IPS-18a (cell line): ENCODE measurements at regions not wholly inside any gene's neighbourhood (a gene's known extent, or its start where the extent isn't known, plus 50 kb on each side); places are given as distances from the start of the nearest gene placed in this dataset.

Source experiments
- H3K27ac ChIP-seq: one replicate; pipeline ENCODE4 v1.5.1; 2013; ENCODE audit warnings: low read length
- H3K27me3 ChIP-seq: one replicate; pipeline ENCODE4 v1.6.1; 2013; ENCODE audit warnings: mild to moderate bottlenecking, low read length; ENCODE audit not compliant: control insufficient read depth, insufficient read depth
- H3K36me3 ChIP-seq: one replicate; pipeline ENCODE4 v1.6.1; 2013; ENCODE audit warnings: low read depth, low read length; ENCODE audit not compliant: control insufficient read depth
- H3K4me1 ChIP-seq: one replicate; pipeline ENCODE4 v1.6.1; 2013; ENCODE audit warnings: low read depth, low read length; ENCODE audit not compliant: control insufficient read depth
- H3K4me3 ChIP-seq: one replicate; pipeline ENCODE4 v1.5.1; 2013; ENCODE audit warnings: low read length
- H3K9ac ChIP-seq: one replicate; pipeline ENCODE4 v1.6.1; 2013; ENCODE audit warnings: mild to moderate bottlenecking, low read length, moderate library complexity
- H3K9me3 ChIP-seq: one replicate; pipeline ENCODE4 v1.6.1; 2013; ENCODE audit warnings: low read depth, low read length; ENCODE audit not compliant: control insufficient read depth

DNA sequence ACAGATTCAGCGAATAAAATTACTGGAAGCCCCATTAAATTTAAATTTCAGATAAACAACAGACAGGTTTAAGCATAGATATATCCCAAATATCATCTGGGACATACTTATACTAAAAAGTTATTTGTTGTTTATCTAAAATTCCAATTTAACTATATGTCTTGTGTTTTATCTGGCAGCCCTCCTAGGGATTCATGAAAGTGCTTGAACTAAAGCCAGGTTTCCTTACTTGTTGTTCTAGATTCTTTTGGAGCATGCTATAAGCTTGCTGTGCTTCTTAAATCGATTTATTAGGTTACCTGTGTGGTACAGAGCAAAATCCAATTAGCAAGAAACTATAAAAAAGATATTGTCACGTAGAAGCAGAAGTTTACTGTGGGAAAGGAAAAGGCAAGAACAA lies 202.5 kb upstream of the GMDS start:
- Histone ChIP-seq H3K9ac (no peak overlapping the region), H3K4me3 (no peak overlapping the region), H3K27me3 (peaks cover 25% of the 10 kb centered on the region), H3K36me3 (no peaks in the 10 kb centered on the region), H3K27ac (no peak overlapping the region), H3K9me3 (no peaks in the 10 kb centered on the region), H3K4me1 (no peaks in the 10 kb centered on the region)

DNA sequence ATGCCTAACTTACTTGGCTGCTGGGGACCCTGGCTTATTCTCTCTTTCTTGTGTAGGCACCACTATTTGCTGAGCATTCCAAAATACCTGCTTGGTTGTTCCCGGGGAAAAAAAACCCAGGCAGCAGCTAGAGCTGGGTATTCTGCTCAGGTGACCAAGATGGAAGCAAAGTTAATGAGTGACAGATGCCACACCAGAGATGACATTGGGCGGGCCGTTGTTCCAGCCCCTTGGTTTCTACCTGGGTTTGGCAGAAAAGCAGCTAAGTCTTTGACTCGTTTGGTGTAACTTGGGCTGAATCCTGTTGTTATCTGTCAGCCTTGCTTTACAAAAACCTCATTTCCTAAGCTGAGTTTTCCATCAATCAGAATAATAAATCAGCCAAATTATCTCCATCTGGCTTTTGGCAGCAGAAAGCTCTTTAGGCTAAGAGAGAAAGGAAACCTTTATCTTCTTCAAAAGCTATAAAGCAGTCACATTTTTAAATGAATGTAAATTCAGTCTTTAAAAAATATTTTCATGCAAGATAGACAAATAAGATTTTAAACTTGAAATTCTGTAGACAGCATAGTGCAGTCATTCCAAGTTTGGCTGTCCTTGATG lies 202.0 kb upstream of the GMDS start:
- H3K27me3 ChIP-seq: peaks cover 25% of the 10 kb centered on the region
- H3K27ac ChIP-seq: no peak overlapping the region
- no peaks in the 10 kb centered on the region for H3K9me3 ChIP-seq
- H3K36me3 ChIP-seq: no peaks in the 10 kb centered on the region
- no peak overlapping the region for H3K9ac ChIP-seq
- no peak overlapping the region for H3K4me3 ChIP-seq
- no peaks in the 10 kb centered on the region for H3K4me1 ChIP-seq

DNA sequence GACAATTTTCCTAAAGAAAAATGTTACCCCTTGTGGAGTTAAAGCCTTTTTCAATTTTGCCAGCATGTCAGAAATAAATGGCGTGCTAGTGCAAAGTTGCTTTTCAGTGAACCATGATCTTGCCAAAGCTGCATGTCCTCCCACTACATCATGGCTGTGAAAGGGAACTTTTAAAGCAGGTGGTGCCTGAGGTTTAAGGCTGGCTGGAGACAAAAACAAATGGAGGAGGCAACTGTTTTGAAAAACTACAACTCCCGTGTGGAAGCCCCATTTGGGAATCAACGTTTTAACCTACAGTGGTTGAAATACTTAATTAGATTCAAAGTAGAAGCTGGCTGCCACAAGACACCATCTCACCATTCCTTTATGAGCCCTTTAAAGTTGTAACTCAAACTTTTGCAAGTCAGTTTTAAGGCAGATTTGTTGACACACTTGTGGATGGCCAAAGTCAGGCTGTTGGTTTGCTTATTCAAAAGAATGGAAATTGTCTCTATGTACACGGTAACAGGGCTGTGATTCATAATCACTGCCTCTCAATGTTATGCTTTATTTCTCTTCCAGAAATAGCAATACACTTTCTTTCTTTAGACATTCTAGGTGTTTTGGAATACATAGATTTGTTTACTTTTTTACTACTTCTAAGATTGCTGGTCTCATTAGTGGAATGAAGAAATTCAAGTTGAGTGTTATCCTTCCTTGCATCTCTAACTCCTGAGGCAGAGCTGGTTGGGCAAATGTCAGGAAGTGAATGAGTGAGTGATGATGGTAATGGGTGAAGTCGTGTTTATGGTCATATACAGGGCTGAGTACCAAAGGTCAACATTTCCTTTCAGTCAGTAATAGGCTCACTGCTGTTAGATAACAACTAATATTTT lies 196.4 kb upstream of the GMDS start:
- Histone ChIP-seq H3K4me3 (no peak overlapping the region), H3K27ac (no peak overlapping the region), H3K9ac (no peak overlapping the region), H3K9me3 (no peaks in the 10 kb centered on the region), H3K4me1 (no peaks in the 10 kb centered on the region), H3K27me3 (no peaks in the 10 kb centered on the region), H3K36me3 (no peaks in the 10 kb centered on the region)

DNA sequence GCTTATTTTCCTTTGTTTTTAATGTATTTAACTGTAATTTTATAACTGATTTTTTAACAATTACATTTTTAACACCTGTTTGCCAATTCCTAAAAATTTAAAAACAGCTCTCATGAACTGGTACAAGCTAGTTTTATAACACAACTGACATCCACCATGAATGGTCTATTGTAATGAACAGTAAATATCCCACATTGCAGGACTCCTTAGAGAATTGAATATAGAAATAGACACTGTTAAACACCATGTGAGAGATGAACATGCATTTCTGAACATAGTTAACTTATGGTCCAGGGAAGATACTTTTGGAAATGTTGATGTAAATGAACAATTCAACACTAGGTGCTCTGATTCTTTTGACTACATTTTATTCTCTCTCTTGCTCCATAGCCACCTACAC lies 195.1 kb upstream of the GMDS start:
- H3K36me3 ChIP-seq: no peaks in the 10 kb centered on the region

DNA sequence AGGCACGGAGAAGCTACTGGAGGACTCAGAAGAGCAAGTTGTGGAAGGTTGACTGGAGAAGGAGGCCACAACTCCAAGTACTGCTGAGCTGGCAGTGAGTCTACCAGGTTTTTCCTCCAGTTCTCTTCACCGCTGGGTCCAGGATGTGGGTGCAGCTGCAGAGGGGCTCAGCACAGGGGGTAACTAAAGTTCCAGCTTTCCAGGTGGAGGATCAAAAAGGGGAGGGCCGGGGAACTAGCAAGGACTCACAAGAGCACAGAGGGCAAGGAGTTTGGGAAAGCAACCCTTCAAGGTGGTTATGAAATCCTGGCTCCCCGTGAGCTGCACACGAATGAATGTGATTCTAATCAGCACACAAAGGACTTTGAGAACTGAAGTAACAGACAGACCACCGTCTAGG lies 194.2 kb upstream of the GMDS start:
- H3K9ac ChIP-seq: no peak overlapping the region
- no peak overlapping the region for H3K4me3 ChIP-seq
- H3K9me3 ChIP-seq: no peaks in the 10 kb centered on the region
- H3K27ac ChIP-seq: no peak overlapping the region
- no peaks in the 10 kb centered on the region for H3K27me3 ChIP-seq
- H3K4me1 ChIP-seq: no peaks in the 10 kb centered on the region
- H3K36me3 ChIP-seq: no peaks in the 10 kb centered on the region

More for the DNA sequence above, 195.1 kb upstream of the GMDS start:
- no peaks in the 10 kb centered on the region for H3K9me3 ChIP-seq
- H3K4me1 ChIP-seq: no peaks in the 10 kb centered on the region
- H3K27ac ChIP-seq: no peak overlapping the region
- H3K9ac ChIP-seq: no peak overlapping the region
- H3K27me3 ChIP-seq: no peaks in the 10 kb centered on the region
- H3K4me3 ChIP-seq: no peak overlapping the region

DNA sequence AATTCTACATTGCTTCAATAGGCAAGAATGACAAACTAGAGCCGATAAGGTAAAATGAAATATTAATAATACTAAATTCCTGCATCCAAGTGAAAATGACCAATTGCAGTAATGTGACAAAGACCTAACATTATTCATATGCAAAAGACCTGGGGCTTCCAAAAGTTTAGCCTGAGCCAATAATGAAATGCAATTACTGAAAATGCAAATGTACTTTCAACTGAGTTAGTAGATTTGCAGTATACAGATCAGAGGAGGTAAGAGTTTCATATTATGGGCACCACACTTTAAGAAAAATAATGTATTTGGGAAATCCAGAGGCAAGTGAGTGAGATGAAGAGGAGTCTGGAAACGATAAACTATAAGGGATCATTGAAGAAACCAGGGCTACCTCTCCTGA lies 193.7 kb upstream of the GMDS start:
- Histone ChIP-seq H3K36me3 (no peaks in the 10 kb centered on the region), H3K4me3 (no peak overlapping the region), H3K27me3 (no peaks in the 10 kb centered on the region), H3K27ac (no peak overlapping the region), H3K4me1 (no peaks in the 10 kb centered on the region), H3K9me3 (no peaks in the 10 kb centered on the region), H3K9ac (no peak overlapping the region)

DNA sequence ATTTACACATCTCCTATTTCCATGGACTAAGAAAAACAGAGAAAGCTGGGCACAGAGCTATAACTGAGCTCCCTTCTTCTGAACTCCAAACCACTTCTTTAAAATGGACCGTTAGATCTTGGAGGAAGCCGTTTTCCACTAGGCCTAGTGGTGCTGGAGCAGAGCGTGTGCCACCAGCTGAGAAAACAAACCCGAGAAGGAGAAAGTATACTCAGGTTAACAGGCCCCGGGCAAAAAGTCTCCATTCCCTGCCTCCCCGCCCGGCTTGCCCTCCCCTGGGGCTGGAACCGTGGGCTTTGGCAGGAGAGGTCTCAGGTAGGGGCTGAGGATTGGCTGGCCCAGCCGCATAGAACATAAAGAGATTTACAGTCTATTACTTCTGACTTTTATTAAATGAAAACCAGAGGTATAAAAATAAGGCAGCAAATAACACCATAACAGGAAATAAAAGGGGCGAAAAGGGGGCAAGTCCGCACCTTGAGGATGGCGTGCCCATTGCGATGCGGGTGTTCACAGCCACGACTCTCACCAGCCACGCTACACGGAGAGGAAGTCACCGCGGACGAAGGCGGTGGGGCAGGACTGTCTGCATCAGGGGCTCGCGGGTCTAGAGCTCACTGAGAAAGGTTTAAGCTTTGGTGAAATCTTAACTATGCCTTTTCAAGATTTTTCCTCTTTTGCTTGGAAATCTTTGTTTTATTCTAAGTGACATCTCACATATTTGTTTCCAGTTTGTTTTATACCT lies 191.2 kb upstream of the GMDS start:
- Histone ChIP-seq H3K27me3 (no peaks in the 10 kb centered on the region), H3K9me3 (no peaks in the 10 kb centered on the region)

DNA sequence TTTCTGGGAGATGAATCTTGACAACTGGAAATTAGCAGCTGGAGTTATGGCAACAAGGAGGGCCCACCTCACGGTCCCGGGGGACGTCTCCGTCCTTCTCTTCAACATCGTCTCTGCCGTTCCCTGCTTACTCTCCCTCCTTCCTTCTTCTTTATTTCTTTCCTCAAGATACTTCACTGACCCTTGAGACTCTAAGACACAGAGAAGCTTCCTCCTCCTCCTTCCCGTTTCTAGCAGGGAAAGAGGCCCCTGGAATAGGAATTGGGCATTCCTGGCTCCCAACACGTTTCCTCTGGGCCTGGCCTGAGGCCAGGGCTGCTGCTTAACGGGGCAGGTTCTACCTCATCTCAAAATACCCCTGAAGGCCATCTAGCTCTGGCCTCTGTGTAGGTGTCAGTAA lies 189.9 kb upstream of the GMDS start:
- Histone ChIP-seq H3K27ac (no peak overlapping the region), H3K27me3 (no peaks in the 10 kb centered on the region), H3K4me1 (no peaks in the 10 kb centered on the region), H3K36me3 (no peaks in the 10 kb centered on the region), H3K9me3 (no peaks in the 10 kb centered on the region), H3K4me3 (no peak overlapping the region), H3K9ac (no peak overlapping the region)

More for the DNA sequence above, 191.2 kb upstream of the GMDS start:
- Histone ChIP-seq H3K4me3 (no peak overlapping the region), H3K36me3 (no peaks in the 10 kb centered on the region), H3K27ac (no peak overlapping the region), H3K9ac (no peak overlapping the region), H3K4me1 (no peaks in the 10 kb centered on the region)

DNA sequence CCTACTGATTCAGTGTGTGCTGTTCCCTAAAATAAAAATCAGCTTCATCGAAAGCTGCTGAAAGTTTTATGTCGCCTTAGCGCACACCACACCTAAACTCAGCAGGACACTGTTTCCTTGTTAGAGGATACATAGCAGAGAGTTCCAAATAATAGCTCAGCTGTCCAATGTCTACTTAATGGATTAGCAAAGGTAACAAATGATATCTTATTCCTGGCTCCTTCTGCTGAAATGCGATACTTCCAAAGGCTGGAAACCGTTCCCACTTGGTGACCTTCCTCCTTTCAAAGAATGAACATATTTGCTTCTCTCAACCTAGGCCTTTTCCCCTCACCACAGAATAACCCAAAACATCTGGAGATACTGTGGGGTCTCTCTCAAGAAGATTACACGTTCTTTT lies 189.5 kb upstream of the GMDS start:
- no peak overlapping the region for H3K27ac ChIP-seq
- no peak overlapping the region for H3K4me3 ChIP-seq
- no peaks in the 10 kb centered on the region for H3K9me3 ChIP-seq
- H3K27me3 ChIP-seq: no peaks in the 10 kb centered on the region
- no peaks in the 10 kb centered on the region for H3K36me3 ChIP-seq
- no peak overlapping the region for H3K9ac ChIP-seq
- H3K4me1 ChIP-seq: no peaks in the 10 kb centered on the region

DNA sequence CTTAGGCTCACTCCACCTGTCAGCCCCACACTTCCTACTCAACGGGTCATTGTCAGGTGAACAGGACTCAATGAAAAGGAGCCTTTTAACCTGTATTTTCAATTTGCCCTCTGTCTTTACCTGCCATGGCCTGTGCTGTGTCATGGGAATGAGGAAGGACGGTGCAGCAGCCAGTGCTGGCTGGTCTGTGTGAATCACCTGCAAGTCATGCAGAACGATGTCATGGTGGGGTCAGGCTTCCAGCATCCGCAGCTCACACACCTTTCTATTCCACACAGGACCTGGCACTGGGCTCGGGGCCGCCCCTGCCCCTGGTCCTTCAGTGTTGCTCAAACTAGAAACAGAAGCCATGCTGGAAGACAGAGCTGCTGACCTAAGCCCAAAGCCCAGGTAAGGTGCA lies 188.7 kb upstream of the GMDS start:
- no peaks in the 10 kb centered on the region for H3K36me3 ChIP-seq
- H3K27ac ChIP-seq: no peak overlapping the region
- H3K9me3 ChIP-seq: no peaks in the 10 kb centered on the region
- no peaks in the 10 kb centered on the region for H3K27me3 ChIP-seq
- no peaks in the 10 kb centered on the region for H3K4me1 ChIP-seq
- H3K4me3 ChIP-seq: no peak overlapping the region
- no peak overlapping the region for H3K9ac ChIP-seq

DNA sequence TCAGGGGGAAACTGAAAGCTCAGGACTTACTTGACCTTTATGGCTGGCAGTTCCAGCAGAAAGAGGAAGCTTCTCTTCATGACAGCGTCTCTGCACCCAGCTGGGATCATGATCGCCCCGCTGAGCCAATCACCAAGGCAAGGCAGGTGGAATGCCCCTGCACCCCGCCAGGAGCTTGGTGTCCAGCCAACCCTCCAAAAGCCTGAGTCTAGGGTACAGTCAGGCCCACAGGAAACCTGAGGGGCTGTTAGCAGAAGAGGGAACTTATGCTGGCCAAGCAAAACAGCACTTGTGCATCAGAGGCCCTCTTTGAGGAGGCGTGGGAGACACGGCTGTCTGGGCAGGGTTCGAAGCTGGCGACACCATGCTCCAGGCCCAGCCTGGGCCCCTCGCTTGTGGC lies 188.3 kb upstream of the GMDS start:
- no peak overlapping the region for H3K4me3 ChIP-seq

More for the DNA sequence above, 188.3 kb upstream of the GMDS start:
- Histone ChIP-seq H3K36me3 (no peaks in the 10 kb centered on the region), H3K9ac (no peak overlapping the region), H3K4me1 (no peaks in the 10 kb centered on the region), H3K9me3 (no peaks in the 10 kb centered on the region), H3K27me3 (no peaks in the 10 kb centered on the region), H3K27ac (no peak overlapping the region)
